ENCODE measurements at regions not wholly inside any gene's neighbourhood (a gene's known extent, or its start where the extent isn't known, plus 50 kb on each side); places are given as distances from the start of the nearest gene placed in this dataset.

DNA sequence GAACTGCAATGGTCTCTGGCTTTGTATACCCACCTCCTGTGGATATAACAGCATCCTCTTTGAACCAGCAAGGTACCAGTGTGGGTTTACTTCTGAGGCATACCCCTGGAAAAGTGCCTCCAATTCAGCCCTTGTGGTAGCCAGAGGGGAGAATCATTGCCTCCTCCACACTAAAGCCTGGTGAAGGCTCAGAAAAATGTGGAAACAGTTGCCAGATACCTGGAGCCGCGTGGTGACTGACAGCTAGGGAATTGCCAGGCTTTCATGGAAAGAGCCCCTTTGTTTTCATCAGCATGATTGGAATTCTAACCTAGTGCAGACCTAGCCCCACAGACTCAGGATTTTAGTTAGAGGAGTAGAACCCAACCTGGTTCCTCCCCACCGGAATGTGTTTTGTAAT is 168.6 kb upstream of the KLF3 start:
- ChIA-PET POLR2A (no interaction called here), CTCF (interaction anchor here (1.5 kb wide), 1 partner anchor 316 kb away, joined by 3 read pairs; no protein-coding TSS in a partner anchor)
- DNase-seq (no peak), ATAC-seq (no peak)
- Mint-ChIP-seq H3K4me1 (ENCODE audit: low read depth) (peaks cover 18% of the 10 kb centered on the region), H3K27me3 (no peaks in the 10 kb centered on the region), H3K4me3 (no peak overlapping the region), H3K36me3 (ENCODE audit: low read depth) (no peaks in the 10 kb centered on the region), H3K27ac (no peak overlapping the region), H3K9me3 (no peaks in the 10 kb centered on the region)
- TF ChIP-seq, protein P1, sequence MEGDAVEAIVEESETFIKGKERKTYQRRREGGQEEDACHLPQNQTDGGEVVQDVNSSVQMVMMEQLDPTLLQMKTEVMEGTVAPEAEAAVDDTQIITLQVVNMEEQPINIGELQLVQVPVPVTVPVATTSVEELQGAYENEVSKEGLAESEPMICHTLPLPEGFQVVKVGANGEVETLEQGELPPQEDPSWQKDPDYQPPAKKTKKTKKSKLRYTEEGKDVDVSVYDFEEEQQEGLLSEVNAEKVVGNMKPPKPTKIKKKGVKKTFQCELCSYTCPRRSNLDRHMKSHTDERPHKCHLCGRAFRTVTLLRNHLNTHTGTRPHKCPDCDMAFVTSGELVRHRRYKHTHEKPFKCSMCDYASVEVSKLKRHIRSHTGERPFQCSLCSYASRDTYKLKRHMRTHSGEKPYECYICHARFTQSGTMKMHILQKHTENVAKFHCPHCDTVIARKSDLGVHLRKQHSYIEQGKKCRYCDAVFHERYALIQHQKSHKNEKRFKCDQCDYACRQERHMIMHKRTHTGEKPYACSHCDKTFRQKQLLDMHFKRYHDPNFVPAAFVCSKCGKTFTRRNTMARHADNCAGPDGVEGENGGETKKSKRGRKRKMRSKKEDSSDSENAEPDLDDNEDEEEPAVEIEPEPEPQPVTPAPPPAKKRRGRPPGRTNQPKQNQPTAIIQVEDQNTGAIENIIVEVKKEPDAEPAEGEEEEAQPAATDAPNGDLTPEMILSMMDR (IDR thresholded peaks at IDR 0.05): no peak
- intact Hi-C loops (cut with micrococcal nuclease): no loop called here

DNA sequence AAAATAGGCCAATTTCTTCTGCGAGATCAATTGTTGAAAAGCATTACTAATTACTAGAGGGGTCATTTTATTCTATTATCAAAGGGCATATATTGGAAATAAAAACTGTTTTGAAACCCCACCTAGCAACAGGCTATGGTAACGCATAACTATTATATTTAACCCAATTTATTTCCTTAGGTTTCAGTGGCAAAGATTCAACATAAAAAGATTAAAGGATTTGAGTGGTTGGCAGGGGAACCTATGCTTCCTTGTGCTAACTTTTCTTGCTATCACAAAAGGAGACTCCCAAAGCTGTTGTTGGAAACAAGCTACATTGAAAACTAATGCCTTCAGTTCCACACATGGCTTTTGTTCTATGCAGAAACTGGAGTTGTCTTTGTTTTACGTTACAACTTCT is 166.9 kb upstream of the KLF3 start:
- TF ChIP-seq, protein P1 (IDR thresholded peaks at IDR 0.05): no peak
- H3K27me3 Mint-ChIP-seq: no peaks in the 10 kb centered on the region
- intact Hi-C loops (cut with micrococcal nuclease): no loop called here
- H3K9me3 Mint-ChIP-seq: no peaks in the 10 kb centered on the region
- H3K27ac Mint-ChIP-seq: no peak overlapping the region
- no peak overlapping the region for H3K4me3 Mint-ChIP-seq
- DNase-seq (no peak), ATAC-seq (no peak)
- H3K4me1 Mint-ChIP-seq (ENCODE audit: low read depth): peaks cover 3% of the 10 kb centered on the region
- H3K36me3 Mint-ChIP-seq (ENCODE audit: low read depth): no peaks in the 10 kb centered on the region
- POLR2A ChIA-PET: no interaction called here
- CTCF ChIA-PET: no interaction called here

DNA sequence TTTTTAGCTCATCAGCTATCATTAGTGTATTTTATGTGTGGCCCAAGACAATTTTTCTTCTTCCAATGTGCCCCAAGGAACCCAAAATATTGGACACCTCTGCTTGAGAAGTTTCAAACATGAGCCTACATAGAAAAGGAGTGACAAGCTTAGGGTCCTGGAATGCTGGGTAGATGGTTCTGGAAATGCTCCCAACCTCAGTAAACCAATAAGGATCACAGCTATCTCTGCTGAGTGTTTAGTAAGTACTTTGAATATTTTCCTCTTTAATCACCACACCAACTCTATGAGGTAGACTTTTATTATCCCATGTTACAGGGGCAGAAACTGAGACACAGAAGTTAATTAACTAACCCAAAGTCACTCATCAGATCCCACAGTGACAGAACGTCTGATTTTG is 164.9 kb upstream of the KLF3 start:
- ChIA-PET CTCF (interaction anchor here (0.7 to 2.1 kb wide), 5 partner anchors 10 to 210 kb away, joined by 3 to 7 read pairs (median 3); no protein-coding TSS in a partner anchor), POLR2A (no interaction called here)
- ATAC-seq: no peak
- TF ChIP-seq, protein P1 (IDR thresholded peaks at IDR 0.05): no peak
- H3K9me3 Mint-ChIP-seq: no peaks in the 10 kb centered on the region
- intact Hi-C loops (cut with micrococcal nuclease): no loop called here
- H3K27ac Mint-ChIP-seq: no peak overlapping the region
- H3K36me3 Mint-ChIP-seq (ENCODE audit: low read depth): no peaks in the 10 kb centered on the region
- DNase-seq: no peak
- no peaks in the 10 kb centered on the region for H3K27me3 Mint-ChIP-seq
- no peak overlapping the region for H3K4me3 Mint-ChIP-seq
- peaks cover 8% of the 10 kb centered on the region for H3K4me1 Mint-ChIP-seq (ENCODE audit: low read depth)

DNA sequence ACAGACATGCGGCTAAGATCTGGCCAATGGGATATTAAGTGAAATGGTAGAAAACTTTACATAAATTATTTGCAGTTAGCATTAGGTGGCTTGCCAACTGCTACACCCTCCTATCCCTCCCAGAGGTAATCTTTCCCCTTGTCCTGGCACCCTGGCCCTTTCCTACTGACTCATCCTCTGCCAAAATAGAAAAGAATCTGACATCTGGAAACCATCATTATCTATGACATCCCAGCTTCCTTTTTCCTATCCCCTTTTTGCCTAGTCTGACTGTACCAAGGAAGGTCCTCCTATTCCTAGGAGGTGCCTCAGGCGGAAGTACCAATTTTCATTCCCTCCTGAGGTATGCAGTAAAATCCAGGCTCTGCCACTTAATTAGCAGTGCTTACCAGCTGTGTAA is 163.6 kb upstream of the KLF3 start:
- Mint-ChIP-seq H3K9me3 (no peaks in the 10 kb centered on the region), H3K4me3 (no peak overlapping the region), H3K36me3 (ENCODE audit: low read depth) (no peaks in the 10 kb centered on the region), H3K27ac (no peak overlapping the region), H3K27me3 (no peaks in the 10 kb centered on the region), H3K4me1 (ENCODE audit: low read depth) (peaks cover 11% of the 10 kb centered on the region)
- TF ChIP-seq, protein P1 (IDR thresholded peaks at IDR 0.05): no peak
- no peak for DNase-seq
- intact Hi-C loops (cut with micrococcal nuclease): no loop called here
- ChIA-PET POLR2A (no interaction called here), CTCF (interaction anchor here (0.6 to 2.1 kb wide), 2 partner anchors 12 to 61 kb away, joined by 4 to 7 read pairs; no protein-coding TSS in a partner anchor)
- ATAC-seq: no peak

DNA sequence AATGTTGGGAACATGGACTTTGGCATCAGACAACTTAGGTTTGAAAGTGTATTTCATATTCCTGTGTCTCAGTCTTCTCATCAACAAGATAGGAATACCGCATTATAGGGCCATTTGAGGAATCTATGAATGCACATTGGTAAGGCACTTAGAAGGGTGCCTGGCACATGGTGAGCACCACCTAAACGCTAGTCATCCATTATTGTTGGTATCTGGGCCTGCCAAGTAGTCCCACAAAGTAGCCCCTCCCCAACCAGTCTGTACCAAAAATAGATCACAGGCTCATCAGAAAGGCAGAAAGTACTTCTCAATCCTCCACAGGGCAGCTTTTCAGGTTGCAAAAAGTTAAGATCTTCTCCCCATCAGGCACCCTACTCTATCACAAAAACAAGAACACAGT is 162.3 kb upstream of the KLF3 start:
- H3K4me3 Mint-ChIP-seq: no peak overlapping the region
- intact Hi-C loops (cut with micrococcal nuclease): no loop called here
- no peaks in the 10 kb centered on the region for H3K27me3 Mint-ChIP-seq
- no peak overlapping the region for H3K27ac Mint-ChIP-seq
- no peaks in the 10 kb centered on the region for H3K36me3 Mint-ChIP-seq (ENCODE audit: low read depth)
- no peak for ATAC-seq
- no peaks in the 10 kb centered on the region for H3K9me3 Mint-ChIP-seq
- POLR2A ChIA-PET: no interaction called here
- CTCF ChIA-PET: interaction anchor here (0.6 to 1.7 kb wide), 4 partner anchors 9 to 182 kb away, joined by 3 read pairs; no protein-coding TSS in a partner anchor
- TF ChIP-seq, protein P1 (IDR thresholded peaks at IDR 0.05): no peak
- DNase-seq: no peak
- H3K4me1 Mint-ChIP-seq (ENCODE audit: low read depth): peaks cover 17% of the 10 kb centered on the region

All from activated CD8-positive, alpha-beta T cell treated with anti-CD3 and anti-CD28 coated beads for 36 hours (primary cell).